HG02642 (cell line): ENCODE measurements at regions not wholly inside any gene's neighbourhood (a gene's known extent, or its start where the extent isn't known, plus 50 kb on each side); places are given as distances from the start of the nearest gene placed in this dataset.

Source experiments
- ATAC-seq: cut with Tn5 transposase; IDR thresholded peaks from one replicate; pipeline ENCODE4 v1.9.1; 2021; ENCODE audit warnings: mild to moderate bottlenecking; ENCODE audit not compliant: unreplicated experiment, poor library complexity

DNA sequence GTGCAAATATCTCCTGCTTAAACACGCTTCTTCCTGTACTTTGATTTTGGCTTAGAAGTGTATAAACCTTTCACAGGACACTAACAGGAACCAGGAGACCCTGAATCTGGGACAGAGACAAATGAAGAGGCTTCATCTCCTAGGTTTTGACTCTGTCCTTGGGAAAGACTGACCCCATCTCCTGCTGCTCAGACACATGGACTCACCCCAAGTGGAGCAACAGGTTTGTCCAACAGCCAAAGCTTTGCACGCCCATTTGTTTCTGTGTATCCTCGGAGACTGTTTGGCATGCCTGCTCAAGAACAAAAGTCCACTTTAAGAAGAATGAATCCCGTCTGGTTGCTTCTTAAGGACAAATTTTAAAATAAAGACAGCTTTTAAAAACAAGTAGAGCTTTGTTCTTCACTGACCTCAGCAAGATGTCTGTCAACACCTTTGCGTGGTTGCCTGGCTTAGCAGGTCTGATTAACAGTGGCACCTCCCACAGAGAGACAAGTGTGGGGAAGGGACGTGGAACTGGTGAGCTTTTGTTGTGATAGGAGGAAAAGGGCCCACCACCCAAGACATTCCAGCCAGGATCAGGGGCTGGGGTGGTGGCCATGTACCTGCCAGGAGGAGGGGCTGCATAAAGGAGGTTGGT is 202.6 kb downstream of the SOD2 start:
- no peak for ATAC-seq

DNA sequence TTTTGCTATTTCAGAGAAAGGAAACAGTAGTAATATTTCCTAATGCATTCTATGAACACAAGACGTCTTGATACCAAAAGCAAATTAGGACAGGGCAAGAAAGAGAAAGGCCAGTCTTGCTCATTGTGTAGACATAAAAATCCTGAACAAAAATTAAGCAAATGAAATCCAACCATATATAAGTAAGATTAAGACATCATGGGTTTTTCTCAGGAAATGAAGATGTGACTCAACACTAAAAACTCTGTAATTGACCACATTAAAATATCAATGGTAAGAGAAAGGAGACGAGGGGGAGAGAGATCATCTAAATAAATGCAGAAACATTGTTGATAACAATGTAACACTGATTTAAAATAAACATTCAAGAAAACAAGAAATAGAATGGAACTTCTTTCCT is 205.4 kb downstream of the SOD2 start:
- no peak for ATAC-seq

DNA sequence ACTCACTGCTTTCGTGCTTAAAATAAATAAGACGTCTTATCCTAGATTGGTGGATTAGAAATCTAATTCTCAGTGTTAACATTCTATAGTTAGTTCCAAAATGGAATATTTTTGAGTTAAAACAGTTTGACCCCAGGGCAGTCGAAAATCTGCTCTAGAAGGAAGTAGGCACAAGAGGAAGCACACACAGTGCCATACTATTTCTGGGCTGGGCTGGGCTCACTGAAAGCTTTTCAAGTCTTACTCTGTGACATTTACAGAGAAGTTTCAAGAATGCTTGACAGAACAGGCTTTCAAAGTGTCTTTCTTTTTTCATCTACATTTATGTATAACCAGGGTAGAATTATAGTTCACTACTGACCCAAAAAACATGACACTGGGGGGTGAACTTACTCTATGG is 209.8 kb downstream of the SOD2 start:
- no peak for ATAC-seq

DNA sequence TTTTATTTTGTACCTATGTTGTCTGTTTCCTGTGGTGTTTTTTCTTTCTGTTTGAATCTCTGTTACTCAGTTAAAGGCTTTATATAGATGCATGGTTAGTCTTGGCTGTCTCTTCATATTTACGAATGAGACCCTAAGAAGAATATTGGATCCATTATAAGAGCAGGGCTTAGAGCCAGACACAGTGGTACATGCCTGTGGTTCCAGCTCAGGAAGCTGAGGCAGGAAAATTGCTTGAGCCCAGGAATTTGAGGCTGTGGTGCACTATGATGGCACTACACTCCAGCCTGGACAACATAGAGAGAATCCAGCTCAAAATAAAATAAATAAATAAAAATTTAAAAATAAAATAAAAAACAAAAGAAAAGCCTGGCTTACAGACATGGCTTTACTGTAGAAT is 211.1 kb downstream of the SOD2 start:
- ATAC-seq = no peak

DNA sequence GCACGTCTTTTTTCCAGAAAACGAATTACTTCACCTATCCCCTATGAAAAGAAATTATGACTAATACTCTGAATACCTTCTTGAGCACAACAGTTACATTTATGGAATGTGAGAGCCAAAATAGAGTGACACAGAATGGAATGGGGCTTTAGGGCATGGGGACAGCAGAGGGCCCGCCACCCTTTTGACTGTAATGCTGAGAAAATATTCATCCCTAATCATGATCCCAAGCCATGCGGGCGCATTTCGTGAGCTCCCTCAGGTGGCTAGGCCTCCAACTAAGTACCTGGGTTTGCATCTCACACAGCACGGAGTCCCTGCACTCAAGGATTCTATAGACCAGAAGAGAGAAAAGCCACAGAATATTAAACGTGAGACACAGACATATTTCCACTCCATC is 212.6 kb downstream of the SOD2 start:
- no peak for ATAC-seq

DNA sequence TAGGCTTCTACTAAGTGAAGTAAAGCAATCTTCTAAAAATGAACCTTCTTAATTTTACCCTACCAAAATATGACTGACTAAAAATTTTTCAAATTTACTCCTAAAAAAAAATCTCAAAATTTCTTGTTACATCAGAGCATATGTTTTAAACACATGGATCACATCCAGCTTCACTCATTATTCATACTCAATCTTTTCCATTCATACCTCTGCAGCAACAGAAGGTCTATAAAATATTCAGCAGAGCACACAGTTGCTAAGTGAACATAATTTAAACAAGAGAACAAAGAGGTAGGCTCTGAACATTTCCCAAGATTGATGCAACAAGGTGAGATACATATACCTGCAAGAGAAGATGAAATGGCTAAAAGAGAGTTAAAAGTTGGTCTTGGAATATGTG is 213.9 kb downstream of the SOD2 start:
- no peak for ATAC-seq

DNA sequence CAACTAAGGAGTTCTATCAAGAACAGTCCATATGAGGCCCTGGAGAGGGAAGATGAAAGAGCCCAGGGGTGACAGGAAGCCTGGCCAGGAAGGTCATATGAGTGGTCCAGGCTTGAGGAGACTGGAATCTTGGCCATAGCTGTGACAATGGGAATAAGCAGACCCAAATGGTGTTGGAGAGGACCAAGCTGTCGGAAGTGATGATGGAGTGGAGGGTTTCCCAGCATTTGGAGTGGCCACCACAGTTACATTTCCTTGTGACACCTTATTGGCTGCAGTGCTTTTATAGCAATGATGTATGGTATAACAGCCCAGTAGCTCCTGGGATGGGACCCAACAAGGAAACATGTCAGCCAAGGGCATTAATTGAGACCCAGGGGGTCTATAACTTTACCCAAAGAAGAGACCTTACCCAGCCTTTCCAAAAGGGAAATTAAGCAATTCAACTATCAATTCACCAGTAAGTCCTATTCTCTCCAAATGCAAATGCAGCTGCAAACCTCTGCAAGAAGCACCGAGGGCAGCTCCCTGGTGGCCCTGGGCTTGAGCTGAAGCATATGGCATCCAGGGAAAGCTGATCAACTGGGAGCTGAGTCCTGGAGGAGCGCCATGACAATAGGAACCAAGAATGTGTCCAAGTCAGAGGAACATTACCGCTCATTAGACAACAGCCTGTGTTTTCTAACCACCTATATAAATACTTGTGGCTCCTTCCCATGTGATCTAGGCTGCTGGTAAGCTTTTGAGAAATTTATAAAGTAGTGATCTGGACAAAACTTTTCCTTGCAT is 219.4 kb downstream of the SOD2 start:
- no peak for ATAC-seq

DNA sequence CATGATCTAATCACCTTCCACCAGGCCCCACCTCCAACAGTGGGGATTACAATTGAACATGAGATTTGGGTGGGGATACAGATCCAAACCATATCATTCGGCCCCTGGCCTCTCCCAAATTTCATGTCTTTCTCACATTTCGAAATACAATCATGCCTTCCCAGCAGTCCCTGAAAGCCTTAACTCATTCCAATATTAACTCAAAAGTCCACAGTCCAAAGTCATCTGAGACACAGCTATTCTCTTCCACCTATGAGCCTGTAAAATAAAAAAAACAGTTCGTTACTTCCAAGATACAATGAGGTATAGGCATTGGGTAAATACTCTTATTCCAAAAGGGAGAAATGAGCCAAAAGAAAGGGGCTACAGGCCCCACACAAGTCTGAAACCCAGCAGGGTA is 222.6 kb downstream of the SOD2 start:
- no peak for ATAC-seq

DNA sequence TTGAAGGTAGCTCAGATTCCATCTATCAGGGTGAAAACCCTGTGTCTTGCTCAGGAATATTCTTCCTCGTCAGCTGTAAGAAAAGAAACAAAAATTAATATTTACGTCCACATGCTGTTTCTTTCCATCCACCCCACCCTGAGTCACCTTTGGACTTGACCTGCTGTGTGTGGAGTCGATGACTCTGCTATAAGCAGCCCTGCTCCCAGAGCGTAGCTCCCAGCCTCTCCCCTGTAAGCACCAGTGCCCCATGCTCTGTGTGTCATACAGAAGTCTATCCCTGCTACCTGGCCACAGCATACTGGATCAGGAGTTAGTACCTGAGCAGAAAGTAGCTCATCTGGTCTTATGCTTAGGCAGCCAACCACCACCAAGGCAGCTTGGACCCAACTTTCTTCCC is 223.6 kb downstream of the SOD2 start:
- no peak for ATAC-seq

DNA sequence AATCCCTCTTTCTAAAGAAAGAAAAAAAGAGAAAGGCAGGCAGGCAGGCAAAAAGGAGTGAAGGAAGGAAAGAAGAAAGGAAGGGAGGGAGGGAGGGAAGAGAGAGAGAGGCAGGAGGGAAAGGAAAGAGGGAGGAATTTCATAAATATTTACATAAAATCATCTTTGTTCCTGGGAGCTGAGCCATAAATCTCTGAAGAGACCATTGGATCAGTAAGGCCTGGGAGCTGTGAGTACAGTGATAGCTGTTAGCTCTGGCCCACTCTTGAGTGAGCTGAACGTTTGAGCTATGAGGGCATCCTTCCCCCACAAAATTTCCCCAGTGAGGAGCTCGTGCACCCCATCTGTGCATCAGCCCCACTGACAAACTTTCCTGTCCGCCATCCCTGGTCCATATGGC is 224.0 kb downstream of the SOD2 start:
- ATAC-seq = no peak

DNA sequence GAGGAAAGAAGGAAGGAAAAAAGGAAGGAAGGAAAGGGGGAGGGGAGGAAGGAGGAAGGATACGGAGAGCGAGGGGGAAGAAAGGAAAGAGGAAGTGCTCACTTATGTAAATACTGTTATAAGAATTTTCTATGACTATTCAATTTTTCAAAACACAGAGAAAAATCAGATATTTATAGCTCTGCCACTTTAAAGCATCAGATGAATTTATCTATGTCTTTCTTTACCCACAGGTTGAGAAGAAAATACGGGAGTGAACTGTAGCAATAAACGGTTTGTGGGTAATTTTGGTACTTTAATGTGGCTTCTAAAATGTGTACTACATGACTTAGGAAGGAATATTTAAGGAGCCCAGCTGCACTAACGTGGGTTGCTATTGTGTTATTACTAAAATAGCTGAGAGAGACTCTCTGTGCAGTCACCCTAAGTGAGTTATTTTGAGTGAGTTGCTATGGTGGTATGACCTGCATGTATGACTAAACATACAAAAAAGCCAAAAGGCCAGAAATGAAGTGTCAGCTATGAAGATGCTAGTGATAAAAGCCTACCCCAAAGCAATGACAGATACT is 225.5 kb downstream of the SOD2 start:
- peak; percentile 76 for ATAC-seq

DNA sequence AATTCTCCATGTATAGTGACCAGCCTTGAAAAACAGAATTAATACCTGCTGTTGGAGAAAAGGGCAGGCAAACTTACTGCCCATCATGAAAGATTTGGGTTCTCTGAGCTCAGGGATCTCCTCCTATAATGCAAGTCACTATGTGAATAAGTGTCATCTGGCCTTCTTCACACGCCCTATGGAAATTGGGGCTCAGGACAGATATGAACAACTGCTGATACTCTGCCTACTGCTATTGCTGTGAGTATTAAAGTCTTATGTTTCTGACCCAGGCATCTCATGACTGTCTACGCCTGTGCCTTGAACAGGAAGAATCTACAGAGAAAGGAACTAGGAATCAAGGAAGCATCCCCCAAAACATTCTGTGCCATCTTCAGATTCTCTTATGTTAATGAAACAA is 226.1 kb downstream of the SOD2 start:
- ATAC-seq = no peak

DNA sequence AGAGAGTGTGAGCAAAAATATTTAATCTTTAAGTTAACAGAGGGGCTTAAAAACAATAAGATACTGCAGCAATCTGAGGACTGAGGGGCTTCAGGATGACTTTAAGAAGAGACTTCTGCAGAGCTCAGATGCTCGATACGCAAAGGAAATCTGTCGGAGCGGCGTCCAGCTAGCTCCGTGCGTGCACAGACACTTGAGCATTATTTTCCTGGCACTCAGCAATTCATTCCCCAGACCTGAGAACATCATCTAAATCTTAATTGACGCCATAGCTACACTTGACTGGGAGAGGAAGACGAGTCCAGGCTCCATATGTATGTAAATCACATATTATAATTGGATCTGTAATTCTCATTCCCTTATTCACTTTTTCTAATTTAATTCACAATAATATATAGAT is 228.2 kb downstream of the SOD2 start:
- no peak for ATAC-seq

DNA sequence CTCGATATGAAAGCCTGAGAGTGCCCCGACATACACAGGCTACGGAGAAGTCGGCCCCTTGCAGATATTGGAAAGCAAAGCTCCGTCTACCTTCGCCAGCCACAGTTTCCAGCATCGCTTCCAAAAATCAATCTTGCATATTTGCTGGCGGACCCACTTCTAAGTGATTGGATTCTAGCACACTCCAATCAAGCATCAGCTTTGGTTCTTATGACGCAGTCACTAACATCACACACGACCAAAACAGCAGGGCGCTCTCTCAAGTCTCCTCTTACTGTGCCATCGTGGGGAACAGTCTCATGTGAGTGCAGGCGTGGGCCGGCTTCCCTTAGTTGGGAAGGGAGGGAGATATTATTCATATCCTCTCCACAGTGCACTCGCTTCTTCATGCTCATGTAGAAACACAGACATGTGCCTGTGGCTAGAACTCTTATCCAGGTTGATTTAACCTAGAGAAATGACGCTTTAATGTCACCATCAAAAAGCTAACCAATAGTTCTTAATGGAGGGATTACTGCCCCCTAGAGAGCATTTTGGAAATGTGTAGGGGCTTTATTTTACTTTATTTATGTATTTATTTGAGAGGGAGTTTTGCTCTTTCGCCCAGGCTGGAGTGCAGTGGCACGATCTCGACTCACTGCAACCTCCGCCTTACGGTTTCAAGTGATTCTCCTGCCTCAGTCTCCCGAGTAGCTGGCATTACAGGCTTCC is 229.8 kb downstream of the SOD2 start:
- ATAC-seq = no peak

DNA sequence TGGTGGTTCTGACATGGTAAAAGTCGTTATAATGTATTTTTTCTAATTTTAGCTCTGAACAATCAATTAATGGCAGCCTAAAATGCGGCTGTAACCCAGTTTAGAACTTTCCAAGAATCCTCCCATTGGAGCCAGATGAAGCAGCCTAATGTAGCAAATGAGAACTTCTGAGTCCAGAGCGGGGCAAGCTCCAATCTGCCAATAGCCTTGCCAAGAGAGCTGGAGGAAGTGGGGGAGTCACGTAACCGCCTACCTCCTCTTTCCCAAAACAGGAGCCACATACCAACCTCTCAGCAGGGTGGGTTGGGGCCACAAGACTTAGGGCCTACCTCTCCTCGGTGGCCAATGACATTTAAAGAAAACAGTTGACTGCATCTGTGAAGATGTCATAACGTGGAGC is 230.6 kb downstream of the SOD2 start:
- no peak for ATAC-seq

DNA sequence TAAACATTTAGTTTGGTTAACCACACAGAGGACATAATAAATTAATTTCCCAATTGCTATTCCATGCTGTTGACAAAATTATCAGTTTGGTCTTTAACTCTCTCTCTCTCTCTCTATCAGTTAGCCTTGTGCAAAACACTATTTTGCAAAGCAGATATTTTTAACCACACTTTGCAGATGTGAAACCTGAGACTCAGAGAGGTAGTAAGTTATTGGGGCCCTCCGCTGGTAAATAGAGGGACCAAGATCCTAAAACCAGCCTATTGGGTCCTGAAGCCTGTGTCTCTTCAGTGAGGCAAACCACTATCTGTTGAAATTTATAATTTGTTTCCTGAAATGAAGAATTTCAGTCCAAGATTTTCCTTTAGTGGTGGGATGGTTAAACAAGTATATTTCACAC is 231.0 kb downstream of the SOD2 start:
- no peak for ATAC-seq

DNA sequence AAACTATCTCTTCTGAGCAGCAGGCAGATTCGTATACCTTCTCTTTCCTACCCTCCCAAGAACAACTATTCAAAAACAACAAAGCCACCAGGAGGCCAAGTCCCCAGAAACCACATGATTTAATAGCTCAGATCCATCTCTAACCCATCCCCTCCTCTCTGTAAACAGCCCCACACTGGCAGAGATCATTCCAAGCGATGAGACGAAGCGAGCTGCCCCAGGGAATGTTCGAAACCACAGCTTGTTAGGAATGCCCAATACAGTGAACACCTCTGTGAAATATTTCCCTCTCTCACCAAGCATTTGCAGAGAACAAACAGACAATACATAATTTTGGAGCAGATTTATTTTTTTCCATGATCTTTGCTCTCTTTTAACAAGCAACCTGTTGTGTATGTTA is 231.8 kb downstream of the SOD2 start:
- no peak for ATAC-seq

DNA sequence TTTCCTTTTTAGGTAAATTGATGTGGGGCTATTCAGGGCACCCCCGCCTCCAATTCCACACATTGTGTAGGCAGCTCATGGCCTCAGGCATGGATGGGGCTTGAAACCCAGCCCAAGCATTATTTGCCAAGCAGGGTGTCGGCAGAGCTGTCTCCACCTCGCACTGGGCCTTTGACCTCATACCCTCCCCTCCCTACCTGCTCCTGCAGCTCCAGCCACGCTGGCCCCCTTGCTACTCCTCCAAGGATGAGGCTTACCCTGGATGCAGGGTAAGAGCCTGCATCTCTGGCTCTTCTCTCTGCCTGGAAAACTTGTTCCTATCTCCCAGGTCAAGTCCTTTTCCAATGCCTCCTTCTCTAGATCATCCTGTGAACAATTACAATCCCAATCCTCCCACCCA is 232.6 kb downstream of the SOD2 start:
- ATAC-seq = no peak

DNA sequence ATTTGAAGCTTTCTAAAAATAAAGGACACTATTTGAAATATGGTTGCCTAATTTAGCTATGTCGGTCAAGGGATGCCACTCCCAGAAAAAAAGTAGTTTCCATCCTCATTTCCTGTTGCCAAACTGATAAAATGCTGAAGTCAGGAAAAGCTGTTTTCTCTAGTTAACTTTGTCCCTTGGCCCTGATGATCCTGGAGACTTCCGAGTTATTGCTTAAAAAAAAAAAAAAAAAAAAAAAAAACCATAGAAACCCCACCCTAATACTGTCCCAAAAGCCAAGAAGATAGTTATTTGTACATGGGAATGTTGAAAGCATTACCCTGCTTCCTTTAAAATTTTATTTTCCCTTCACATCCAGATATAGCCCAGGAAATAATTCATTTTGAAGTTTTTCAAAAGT is 236.7 kb downstream of the SOD2 start:
- ATAC-seq = no peak

DNA sequence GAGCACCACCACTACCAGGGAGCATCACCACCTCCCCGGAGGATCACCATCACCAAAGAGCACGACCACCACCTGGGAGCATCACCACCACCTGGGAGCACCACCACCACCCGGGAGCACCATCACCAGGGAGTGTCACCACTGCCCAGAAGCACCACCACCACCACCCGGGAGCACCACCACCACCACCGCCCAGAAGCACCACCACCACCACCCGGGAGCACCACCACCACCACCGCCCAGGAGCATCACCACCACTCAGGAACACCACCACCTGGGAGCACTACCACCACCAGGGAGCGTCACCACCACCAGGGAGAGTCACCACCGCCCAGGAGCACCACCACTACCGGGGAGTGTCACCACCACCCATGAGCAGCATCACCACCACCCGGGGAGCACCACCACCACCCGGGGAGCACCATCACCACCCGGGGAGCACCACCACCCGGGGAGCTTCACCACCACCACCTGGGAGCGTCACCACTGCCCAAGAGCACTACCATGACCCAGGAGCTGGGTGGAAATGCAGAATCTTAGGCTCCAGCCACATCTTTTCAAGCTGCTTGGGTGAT is 237.3 kb downstream of the SOD2 start:
- no peak for ATAC-seq
